Liver (tissue), 8 donors: ENCODE measurements at regions not wholly inside any gene's neighbourhood (a gene's known extent, or its start where the extent isn't known, plus 50 kb on each side); places are given as distances from the start of the nearest gene placed in this dataset.

Experiments
- DNase-seq: peaks from one replicate; pipeline ENCODE4 v3.0.0-alpha.2; 2017; ENCODE audit warnings: low spot score
- H3K27ac ChIP-seq, 2 donors: one replicate each; pipeline ENCODE4 v1.7.0; 2013; ENCODE audit warnings: inconsistent platforms in 2 of 2, low read length in 2 of 2, control low read depth in 1 of 2, low read depth in 1 of 2, mild to moderate bottlenecking in 1 of 2
- H3K27me3 ChIP-seq, 4 donors: one replicate each; pipeline versions ENCODE4 v1.6.1 to v1.7.0; 2013; ENCODE audit warnings: low read length in 3 of 4, inconsistent platforms in 1 of 4, mild to moderate bottlenecking in 1 of 4, moderate library complexity in 1 of 4; ENCODE audit not compliant: control insufficient read depth in 4 of 4, insufficient read depth in 4 of 4
- H3K36me3 ChIP-seq, 4 donors: one replicate each; pipeline versions ENCODE4 v1.6.1 to v1.7.0; 2013; ENCODE audit warnings: low read length in 3 of 4, mild to moderate bottlenecking in 3 of 4, low read depth in 1 of 4, moderate library complexity in 1 of 4; ENCODE audit not compliant: control insufficient read depth in 4 of 4, insufficient read depth in 3 of 4
- H3K4me1 ChIP-seq, 4 donors: one replicate each; pipeline versions ENCODE4 v1.6.1 to v1.7.0; 2013; ENCODE audit warnings: low read length in 3 of 4, mild to moderate bottlenecking in 3 of 4, moderate library complexity in 1 of 4; ENCODE audit not compliant: control insufficient read depth in 4 of 4, insufficient read depth in 4 of 4
- H3K4me3 ChIP-seq, 3 donors: one replicate each; pipeline versions ENCODE4 v1.6.1 to v1.7.0; 2013; ENCODE audit warnings: low read length in 3 of 3, control low read depth in 1 of 3, low read depth in 1 of 3, mild to moderate bottlenecking in 1 of 3
- H3K9ac ChIP-seq, 2 donors: one replicate each; pipeline ENCODE4 v1.7.0; 2013; ENCODE audit warnings: low read length in 2 of 2, mild to moderate bottlenecking in 2 of 2, moderate library complexity in 2 of 2, control low read depth in 1 of 2, low read depth in 1 of 2
- H3K9me3 ChIP-seq, 4 donors: one replicate each; pipeline versions ENCODE4 v1.6.1 to v1.7.0; 2013; ENCODE audit warnings: low read length in 3 of 4; ENCODE audit not compliant: control insufficient read depth in 4 of 4
- CTCF ChIP-seq: fragments of 150-350 bp; IDR thresholded peaks from 2 replicates; pipeline ENCODE4 v1.5.1; 2017; ENCODE audit warnings: improper control_type of control experiment, low read depth, low read length; ENCODE audit not compliant: missing input control
- EGR1 ChIP-seq, 2 donors: IDR thresholded peaks; 2 replicates each; pipeline ENCODE4 v1.6.1; 2016 to 2018; ENCODE audit warnings: antibody characterized with exemption in 2 of 2, low read depth in 2 of 2
- FOXA1 ChIP-seq: IDR thresholded peaks from 2 replicates; pipeline ENCODE4 v1.6.1; 2016; ENCODE audit warnings: antibody characterized with exemption
- FOXA2 ChIP-seq: IDR thresholded peaks from 2 replicates; pipeline ENCODE4 v1.6.1; 2016; ENCODE audit warnings: antibody characterized with exemption
- GABPA ChIP-seq, 2 donors: IDR thresholded peaks in 1 of 2; conservative IDR thresholded peaks in 1 of 2; 2 replicates each; pipeline ENCODE4 v1.6.1; 2016; ENCODE audit warnings: antibody characterized with exemption in 2 of 2, mild to moderate bottlenecking in 1 of 2, moderate library complexity in 1 of 2
- HNF4A ChIP-seq, 2 donors: conservative IDR thresholded peaks; 2 replicates each; pipeline ENCODE4 v1.6.1; 2016; ENCODE audit warnings: antibody characterized with exemption in 2 of 2, mild to moderate bottlenecking in 2 of 2
- HNF4G ChIP-seq: IDR thresholded peaks from 2 replicates; pipeline ENCODE4 v1.6.1; 2016; ENCODE audit warnings: antibody characterized with exemption
- JUND ChIP-seq, 2 donors: IDR thresholded peaks; 2 replicates each; pipeline ENCODE4 v1.6.1; 2016; ENCODE audit warnings: antibody characterized with exemption in 2 of 2
- NR2F2 ChIP-seq: IDR thresholded peaks from 2 replicates; pipeline ENCODE4 v1.6.1; 2016; ENCODE audit warnings: antibody characterized with exemption
- RAD21 ChIP-seq, 2 donors: IDR thresholded peaks; 2 replicates each; pipeline ENCODE4 v1.6.1; 2016; ENCODE audit warnings: antibody characterized with exemption in 2 of 2, mild to moderate bottlenecking in 2 of 2
- REST ChIP-seq: IDR thresholded peaks from 2 replicates; pipeline ENCODE4 v1.6.1; 2016; ENCODE audit warnings: antibody characterized with exemption, mild to moderate bottlenecking
- RXRA ChIP-seq, 2 donors: IDR thresholded peaks; 2 replicates each; pipeline ENCODE4 v1.6.1; 2017 to 2018; ENCODE audit warnings: antibody characterized with exemption in 2 of 2, mild to moderate bottlenecking in 1 of 2
- SP1 ChIP-seq: IDR thresholded peaks from 2 replicates; pipeline ENCODE4 v1.6.1; 2018; ENCODE audit warnings: antibody characterized with exemption, mild to moderate bottlenecking
- TAF1 ChIP-seq: conservative IDR thresholded peaks from 2 replicates; pipeline ENCODE4 v1.6.1; 2016; ENCODE audit warnings: antibody characterized with exemption, mild to moderate bottlenecking
- YY1 ChIP-seq: IDR thresholded peaks from 2 replicates; pipeline ENCODE4 v1.6.1; 2016; ENCODE audit warnings: antibody characterized with exemption, mild to moderate bottlenecking
- WGBS: extraction: QIAGEN DNeasy Blood & Tissue Kit; methylation state at CpG from one replicate; pipeline ENCODE4 v1.1.7; 2013; 5-methylcytosine and 5-hydroxymethylcytosine counted together
- TF ChIP-seq, protein P1 (sequence below): IDR thresholded peaks from 2 replicates; pipeline ENCODE4 v1.6.1; 2016; ENCODE audit warnings: antibody characterized with exemption
- TF ChIP-seq, protein P2 (sequence below): IDR thresholded peaks from 2 replicates; pipeline ENCODE4 v1.6.1; 2016; ENCODE audit warnings: antibody characterized with exemption
- donor health status: healthy.
- donor health status: healthy.
- donor health status: healthy.
- donor health status: healthy.
- donor health status: healthy.

DNA sequence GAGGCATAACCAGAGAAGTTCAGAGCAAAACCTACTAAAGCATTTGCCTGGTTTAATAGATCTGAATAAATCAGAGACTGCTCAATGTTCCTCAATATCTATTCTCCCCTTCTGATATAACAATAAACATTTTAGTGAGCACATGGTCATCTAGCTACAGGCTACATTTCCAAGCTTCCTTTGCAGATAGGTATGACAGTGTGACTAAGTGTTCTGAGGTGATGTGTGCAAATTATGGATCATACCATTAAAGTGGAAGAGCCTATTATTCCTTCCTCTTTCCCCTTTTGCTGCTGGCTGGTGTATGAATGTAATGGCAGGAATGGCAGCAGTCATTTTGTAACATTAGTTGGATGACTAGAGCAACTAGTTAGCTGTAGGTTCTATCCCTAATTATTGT, 285.8 kb upstream of the RASA1 start:
- Histone ChIP-seq H3K27ac (no peak overlapping the region), H3K36me3 (no peaks in the 10 kb centered on the region), H3K9me3 (no peaks in the 10 kb centered on the region), H3K27me3 (peaks cover 0 to 3% (median 0%) of the 10 kb centered on the region in 4 donors), H3K9ac (no peak overlapping the region), H3K4me1 (no peaks in the 10 kb centered on the region), H3K4me3 (no peak overlapping the region)
- no peak for DNase-seq
- no peak for TF ChIP-seq NR2F2
- no peak for TF ChIP-seq HNF4G
- TF ChIP-seq YY1, result no peak

DNA sequence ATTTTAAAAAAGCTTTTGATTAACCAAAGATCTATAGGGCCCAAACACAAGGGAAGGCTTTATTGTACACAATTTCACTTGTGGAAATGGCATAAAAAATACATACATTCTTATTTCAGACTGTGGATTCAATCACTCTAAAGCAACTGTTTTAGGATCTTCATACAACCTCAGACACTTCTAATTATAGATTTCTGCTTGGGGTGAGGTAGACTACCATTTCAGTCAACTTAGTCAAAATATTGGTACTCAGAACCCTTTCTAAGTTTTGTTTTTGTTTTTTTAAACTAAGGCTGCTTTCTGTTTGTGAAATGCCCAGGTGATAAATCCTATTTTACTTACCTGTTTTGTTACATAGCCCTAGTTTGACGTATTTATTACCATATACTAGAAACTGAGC, 284.5 kb upstream of the RASA1 start:
- Histone ChIP-seq H3K36me3 (no peaks in the 10 kb centered on the region), H3K4me1 (no peaks in the 10 kb centered on the region), H3K9me3 (no peaks in the 10 kb centered on the region), H3K9ac (no peak overlapping the region), H3K27me3 (no peaks in the 10 kb centered on the region), H3K4me3 (no peak overlapping the region), H3K27ac (no peak overlapping the region)
- DNase-seq, result no peak
- no peak for TF ChIP-seq GABPA (IDR thresholded peaks at IDR 0.05 in 1 of 2, conservative IDR thresholded peaks at IDR 0.05 in 1 of 2)
- no peak for TF ChIP-seq NR2F2
- no peak for TF ChIP-seq CTCF
- no peak for TF ChIP-seq TAF1
- no peak for TF ChIP-seq EGR1 (IDR thresholded peaks at IDR 0.05; ENCODE audit: low read depth in 2 of 2)
- TF ChIP-seq JUND (IDR thresholded peaks at IDR 0.05), result no peak
- TF ChIP-seq FOXA2, result no peak
- TF ChIP-seq HNF4G, result no peak
- no peak for TF ChIP-seq RXRA (IDR thresholded peaks at IDR 0.05)
- no peak for TF ChIP-seq YY1
- TF ChIP-seq, protein P1, sequence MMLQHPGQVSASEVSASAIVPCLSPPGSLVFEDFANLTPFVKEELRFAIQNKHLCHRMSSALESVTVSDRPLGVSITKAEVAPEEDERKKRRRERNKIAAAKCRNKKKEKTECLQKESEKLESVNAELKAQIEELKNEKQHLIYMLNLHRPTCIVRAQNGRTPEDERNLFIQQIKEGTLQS, result no peak
- TF ChIP-seq RAD21 (IDR thresholded peaks at IDR 0.05), result no peak
- TF ChIP-seq, protein P2, sequence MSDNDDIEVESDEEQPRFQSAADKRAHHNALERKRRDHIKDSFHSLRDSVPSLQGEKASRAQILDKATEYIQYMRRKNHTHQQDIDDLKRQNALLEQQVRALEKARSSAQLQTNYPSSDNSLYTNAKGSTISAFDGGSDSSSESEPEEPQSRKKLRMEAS, result no peak
- WGBS, result 73% methylated on average over 1 of the region's 1 CpG

DNA sequence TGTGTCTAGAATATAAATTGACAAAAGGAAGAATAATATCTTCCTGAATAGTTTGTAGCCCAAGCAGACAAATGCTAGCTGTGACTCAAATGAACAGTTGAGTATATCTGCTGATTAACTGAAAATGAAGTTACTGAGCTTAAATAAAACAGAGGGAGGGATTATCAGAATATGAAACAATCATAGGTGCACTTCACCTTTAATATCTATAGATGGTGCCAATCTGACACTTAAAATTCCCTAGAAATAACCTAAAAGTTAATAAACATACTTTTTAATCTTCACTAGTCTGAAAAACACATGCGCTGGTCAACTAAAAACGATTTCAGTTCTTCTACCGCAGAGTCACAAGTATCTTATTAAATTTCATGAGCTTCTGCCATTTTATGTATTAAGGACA, 280.8 kb upstream of the RASA1 start:
- H3K4me1 ChIP-seq, result no peaks in the 10 kb centered on the region
- no peaks in the 10 kb centered on the region for H3K27me3 ChIP-seq
- no peak overlapping the region for H3K9ac ChIP-seq
- no peak for DNase-seq
- WGBS, result 86% methylated on average over 3 of the region's 3 CpGs
- H3K27ac ChIP-seq, result no peak overlapping the region
- no peak overlapping the region for H3K4me3 ChIP-seq
- TF ChIP-seq, protein P1, result no peak
- TF ChIP-seq SP1, result no peak
- no peak for TF ChIP-seq FOXA1
- no peak for TF ChIP-seq EGR1 (IDR thresholded peaks at IDR 0.05; ENCODE audit: low read depth in 2 of 2)
- TF ChIP-seq RXRA (IDR thresholded peaks at IDR 0.05), result no peak
- TF ChIP-seq HNF4A (conservative IDR thresholded peaks at IDR 0.05), result no peak
- no peak for TF ChIP-seq GABPA (IDR thresholded peaks at IDR 0.05 in 1 of 2, conservative IDR thresholded peaks at IDR 0.05 in 1 of 2)
- TF ChIP-seq CTCF, result no peak
- no peak for TF ChIP-seq REST
- TF ChIP-seq, protein P2, result no peak
- no peak for TF ChIP-seq HNF4G
- no peak for TF ChIP-seq NR2F2
- TF ChIP-seq TAF1, result no peak
- H3K36me3 ChIP-seq, result no peaks in the 10 kb centered on the region
- no peaks in the 10 kb centered on the region for H3K9me3 ChIP-seq
